GM12878 (cell line): ENCODE measurements at regions not wholly inside any gene's neighbourhood (a gene's known extent, or its start where the extent isn't known, plus 50 kb on each side); places are given as distances from the start of the nearest gene placed in this dataset.

Experiments used
- BHLHE40 ChIP-seq, 2 experiments: fragments of 450-650 bp in 1 of 2; IDR thresholded peaks; 2 replicates each; pipeline ENCODE4 v1.6.1; 2011 to 2017; ENCODE audit warnings: low read depth in 2 of 2, borderline replicate concordance in 1 of 2, improper control_type of control experiment in 1 of 2, low read length in 1 of 2, mild to moderate bottlenecking in 1 of 2
- CBFB ChIP-seq: IDR thresholded peaks from 2 replicates; pipeline ENCODE4 v1.6.1; 2016; ENCODE audit warnings: antibody characterized with exemption, low read depth
- CHD1 ChIP-seq: IDR thresholded peaks from 2 replicates; pipeline ENCODE4 v1.6.1; 2012; ENCODE audit warnings: low read depth, low read length, improper control_type of control experiment
- HSF1 ChIP-seq: fragments of 150-350 bp; IDR thresholded peaks from 2 replicates; pipeline ENCODE4 v1.6.1; 2014; ENCODE audit warnings: mild to moderate bottlenecking, low read depth, low read length
- MXI1 ChIP-seq: fragments of 150-350 bp; IDR thresholded peaks from 2 replicates; pipeline ENCODE4 v1.6.1; 2011; ENCODE audit warnings: low read depth, mild to moderate bottlenecking, inconsistent platforms, low read length, improper control_type of control experiment
- NFIC ChIP-seq: IDR thresholded peaks from 2 replicates; pipeline ENCODE4 v1.6.1; 2012; ENCODE audit warnings: low read depth, mild to moderate bottlenecking, inconsistent platforms, low read length, moderate library complexity
- NKRF ChIP-seq: fragments of 450-650 bp; conservative IDR thresholded peaks from 2 replicates; pipeline ENCODE4 v1.6.1; 2017; ENCODE audit warnings: mild to moderate bottlenecking, moderate library complexity
- POLR2AphosphoS2 ChIP-seq: IDR thresholded peaks from 2 replicates; pipeline ENCODE4 v1.6.1; 2011; ENCODE audit warnings: low read depth, mild to moderate bottlenecking, low read length, improper control_type of control experiment, moderate library complexity
- RCOR1 ChIP-seq: conservative IDR thresholded peaks from 2 replicates; pipeline ENCODE4 v1.6.1; 2012; ENCODE audit warnings: low read depth, low read length, improper control_type of control experiment
- SMC3 ChIP-seq: IDR thresholded peaks from 2 replicates; pipeline ENCODE4 v1.6.1; 2011; ENCODE audit warnings: low read length, improper control_type of control experiment, borderline replicate concordance
- SRF ChIP-seq, 2 experiments: IDR thresholded peaks; 2 replicates each; pipeline ENCODE4 v1.6.1; 2011; ENCODE audit warnings: low read depth in 2 of 2, low read length in 2 of 2, mild to moderate bottlenecking in 1 of 2, moderate library complexity in 1 of 2
- TCF3 ChIP-seq: IDR thresholded peaks from 2 replicates; pipeline ENCODE4 v1.6.1; 2012; ENCODE audit warnings: low read depth, mild to moderate bottlenecking, low read length, borderline replicate concordance; ENCODE audit not compliant: insufficient read depth
- ZNF207 ChIP-seq: fragments of 450-650 bp; IDR thresholded peaks from 2 replicates; pipeline ENCODE4 v1.6.1; 2014; ENCODE audit warnings: antibody characterized with exemption, mild to moderate bottlenecking, borderline replicate concordance
- ZSCAN29 ChIP-seq: fragments of 450-650 bp; IDR thresholded peaks from 2 replicates; pipeline ENCODE4 v1.6.1; 2017; ENCODE audit warnings: mild to moderate bottlenecking, moderate library complexity

- no peak for TF ChIP-seq NKRF
- no peak for TF ChIP-seq SMC3
- TF ChIP-seq POLR2AphosphoS2, result no peak
- no peak for TF ChIP-seq ZSCAN29
- TF ChIP-seq RCOR1, result no peak
- no peak for TF ChIP-seq HSF1
- no peak for TF ChIP-seq MXI1
- no peak for TF ChIP-seq BHLHE40 (IDR thresholded peaks at IDR 0.05; ENCODE audit: borderline replicate concordance in 1 of 2, low read depth in 2 of 2, low read length in 1 of 2)
- TF ChIP-seq CBFB, result no peak
- TF ChIP-seq NFIC, result no peak
- no peak for TF ChIP-seq CHD1
- TF ChIP-seq TCF3, result no peak
- no peak for TF ChIP-seq ZNF207
- no peak for TF ChIP-seq SRF (IDR thresholded peaks at IDR 0.05; ENCODE audit: low read depth in 2 of 2, low read length in 2 of 2)
These were observed 104.2 kb downstream of the GLRX3 start (continued) for GRCh38 chr10:130240409-130240808.
